HL-60/S4 treated with phorbol 12-myristate 13-acetate at 8.2 ng/mL for 4 days and 3 days (cell line): ENCODE measurements at regions not wholly inside any gene's neighbourhood (a gene's known extent, or its start where the extent isn't known, plus 50 kb on each side); places are given as distances from the start of the nearest gene placed in this dataset.

Experiments
- in situ Hi-C: fragments of 300-500 bp; cut with MboI; formaldehyde crosslinking; loops from 2 replicates; pipeline ENCODE4 v1.15.0; 2022; ENCODE audit warnings: low sequenced_read_pairs

DNA sequence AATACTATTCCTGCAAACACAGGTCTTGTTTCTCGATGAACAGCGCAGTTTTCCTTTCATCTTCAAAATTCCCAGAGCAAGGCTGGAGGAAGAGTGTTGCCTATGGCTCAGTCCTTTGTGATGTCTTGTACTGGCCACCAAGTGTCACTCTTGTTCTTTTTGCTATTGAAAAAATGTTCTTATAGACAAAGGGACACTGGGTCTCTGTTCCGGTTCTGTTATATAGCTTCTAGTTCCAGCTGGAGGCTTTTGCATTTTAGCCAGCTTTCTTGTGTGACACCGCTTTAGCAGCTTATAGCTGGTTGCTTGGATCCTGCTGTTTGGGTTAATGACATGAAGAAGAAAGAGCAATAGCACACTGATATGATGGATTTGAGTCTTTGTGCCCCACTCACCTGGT lies 343.7 kb upstream of the KCNN2 start:
- in situ Hi-C loops: no loop called here

DNA sequence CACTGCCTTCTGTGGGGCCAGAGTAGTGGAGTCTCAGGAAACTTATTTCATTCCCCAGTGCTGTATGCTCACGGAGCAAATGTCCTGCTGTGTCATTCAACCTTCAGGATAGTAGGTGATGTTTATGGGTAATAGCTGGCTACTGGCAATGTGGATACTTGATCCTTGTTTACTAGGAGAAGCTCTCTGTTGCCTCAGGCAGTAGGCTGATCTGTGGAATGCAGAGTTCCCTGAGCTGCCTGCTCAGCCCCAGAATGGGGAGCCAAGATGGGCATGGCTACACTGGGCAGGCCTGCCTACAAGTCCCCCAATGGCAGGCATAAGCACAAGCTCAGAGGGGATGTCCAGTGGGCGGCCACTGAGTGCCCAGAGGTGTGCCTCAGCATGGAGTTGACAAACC lies 323.1 kb upstream of the KCNN2 start:
- in situ Hi-C loops: no loop called here

DNA sequence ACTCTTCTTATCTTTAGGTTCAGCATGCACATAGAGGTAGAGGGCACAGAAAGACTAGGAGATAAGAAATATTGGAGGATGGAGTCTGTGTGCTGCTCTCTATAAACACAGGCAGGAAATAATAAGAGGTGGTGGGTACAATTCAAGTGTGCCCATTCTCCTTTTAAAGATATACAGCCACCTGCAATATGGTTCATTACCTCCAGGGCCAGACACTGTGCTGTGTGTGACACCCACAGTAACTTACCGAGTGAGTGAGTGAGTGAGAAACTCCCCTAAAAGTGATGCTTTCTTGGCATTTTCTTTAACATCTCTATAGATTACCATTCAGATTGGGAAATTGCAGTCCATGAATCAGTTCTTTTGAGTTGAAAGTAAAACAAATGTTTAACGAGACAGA lies 311.8 kb upstream of the KCNN2 start:
- in situ Hi-C loops: no loop called here

DNA sequence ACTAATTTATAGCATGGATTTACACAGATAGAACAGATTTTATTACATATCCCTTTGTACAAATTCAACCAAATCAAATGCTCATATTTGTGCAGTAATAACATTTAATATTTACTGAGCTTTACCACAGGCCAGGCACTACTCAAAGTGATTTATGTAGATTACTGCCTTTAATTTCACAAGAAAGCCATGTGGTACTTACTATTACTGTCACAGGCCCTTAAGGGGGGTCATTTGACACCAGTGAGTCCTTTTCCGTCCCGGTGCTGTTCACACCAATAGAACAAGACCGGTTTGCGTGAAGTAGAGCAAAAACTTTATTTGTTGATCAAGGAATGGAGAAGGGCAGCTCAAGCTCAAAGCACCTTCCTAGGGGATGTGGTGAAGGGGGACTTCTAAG lies 308.5 kb upstream of the KCNN2 start:
- in situ Hi-C loops: no loop called here

DNA sequence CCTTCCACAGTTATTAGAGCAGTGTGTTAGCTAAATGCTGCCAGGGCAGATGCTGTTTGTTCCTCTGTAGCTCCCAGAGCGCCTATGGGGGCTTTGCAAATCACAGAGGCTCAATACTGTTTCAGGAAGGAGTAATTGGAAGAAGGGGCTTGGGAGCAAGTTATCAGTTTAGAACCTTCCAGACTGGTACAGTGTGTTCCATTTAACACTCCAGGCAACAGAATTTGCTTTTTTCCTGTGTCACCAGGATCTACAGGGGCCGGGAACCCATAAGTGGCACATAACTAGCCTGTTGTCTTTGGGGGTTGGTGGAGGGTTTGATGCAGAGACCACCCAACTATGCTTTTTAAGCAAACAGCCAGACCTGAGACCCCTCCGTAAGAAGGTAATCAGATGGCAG lies 307.3 kb upstream of the KCNN2 start:
- in situ Hi-C loops: no loop called here

DNA sequence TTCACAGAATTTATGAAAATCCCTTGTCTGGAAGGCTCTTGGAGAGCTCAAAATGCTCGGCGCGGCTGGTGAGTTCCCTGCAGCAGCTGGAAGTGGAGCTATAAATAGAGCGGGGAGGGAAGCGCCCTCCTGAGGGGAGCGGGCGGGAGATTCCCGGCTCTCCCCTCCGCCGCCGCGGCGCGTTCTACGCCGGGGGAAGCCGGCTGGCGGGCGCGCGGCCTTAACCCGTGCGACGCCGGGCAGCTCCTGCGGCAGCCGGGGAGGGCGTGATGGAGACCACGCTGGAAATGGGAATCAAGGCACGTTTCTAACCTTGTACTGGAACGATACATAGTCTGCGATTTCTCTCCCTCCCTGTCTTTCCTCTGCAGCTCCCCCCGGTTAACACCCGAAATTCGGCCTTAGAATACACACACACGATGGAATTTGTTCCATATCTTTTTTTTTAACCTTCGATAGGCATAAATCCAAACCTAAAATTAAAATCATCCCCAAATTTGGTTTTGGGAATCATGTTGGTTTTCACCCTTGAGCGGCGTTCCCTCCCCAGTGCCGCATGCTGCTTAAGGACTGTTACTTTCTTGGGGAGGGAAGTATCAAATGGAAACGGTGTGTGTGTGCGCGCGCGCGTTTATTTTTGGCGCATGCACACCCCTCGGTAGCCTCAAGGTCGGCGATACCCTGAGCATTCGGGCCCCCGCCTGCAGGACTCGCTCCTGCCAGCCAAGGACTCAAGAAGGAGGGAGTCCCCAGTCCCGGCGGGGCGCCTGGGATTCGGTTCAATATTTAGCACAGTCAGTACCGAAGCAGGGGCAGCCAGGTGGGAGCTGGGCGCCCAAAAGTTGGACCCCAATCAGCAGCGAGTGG lies 306.3 kb upstream of the KCNN2 start:
- in situ Hi-C loops: no loop called here

DNA sequence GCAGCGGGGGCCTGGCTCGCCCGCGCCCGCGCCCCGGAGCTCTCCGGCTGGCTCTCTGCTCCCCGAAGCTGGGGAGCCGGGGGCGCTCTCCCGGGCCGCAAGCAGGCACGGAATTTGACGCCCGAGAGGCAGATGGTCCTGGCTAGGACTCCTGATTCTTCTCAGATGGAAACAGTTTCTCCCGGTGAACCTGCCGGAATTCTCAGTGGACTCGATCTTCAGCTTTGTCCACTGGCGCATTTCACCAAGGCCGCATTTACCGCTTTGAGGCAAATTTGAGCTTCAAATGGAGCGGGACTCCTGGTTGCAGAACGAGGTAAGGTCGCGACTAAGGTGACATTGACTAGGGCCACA lies 305.7 kb upstream of the KCNN2 start:
- in situ Hi-C loops: no loop called here

DNA sequence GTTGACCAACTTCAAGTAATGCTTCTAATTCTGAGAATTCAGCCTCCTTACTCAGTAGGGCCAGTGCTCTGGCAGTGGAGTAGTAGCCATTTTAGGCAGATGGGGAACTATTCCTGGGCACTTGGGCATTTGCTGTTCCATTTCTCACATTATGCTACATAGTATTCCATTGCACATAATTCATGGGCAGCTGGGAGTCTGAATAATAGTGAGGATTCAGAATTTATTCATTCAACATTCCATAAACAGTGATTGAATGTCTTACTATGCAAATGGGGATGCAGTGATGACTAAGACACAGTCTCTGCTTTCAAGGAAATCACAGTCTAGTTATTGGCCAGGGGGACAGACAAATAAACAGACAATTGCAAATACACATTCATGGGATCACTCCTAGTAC lies 301.0 kb upstream of the KCNN2 start:
- in situ Hi-C loops: no loop called here

DNA sequence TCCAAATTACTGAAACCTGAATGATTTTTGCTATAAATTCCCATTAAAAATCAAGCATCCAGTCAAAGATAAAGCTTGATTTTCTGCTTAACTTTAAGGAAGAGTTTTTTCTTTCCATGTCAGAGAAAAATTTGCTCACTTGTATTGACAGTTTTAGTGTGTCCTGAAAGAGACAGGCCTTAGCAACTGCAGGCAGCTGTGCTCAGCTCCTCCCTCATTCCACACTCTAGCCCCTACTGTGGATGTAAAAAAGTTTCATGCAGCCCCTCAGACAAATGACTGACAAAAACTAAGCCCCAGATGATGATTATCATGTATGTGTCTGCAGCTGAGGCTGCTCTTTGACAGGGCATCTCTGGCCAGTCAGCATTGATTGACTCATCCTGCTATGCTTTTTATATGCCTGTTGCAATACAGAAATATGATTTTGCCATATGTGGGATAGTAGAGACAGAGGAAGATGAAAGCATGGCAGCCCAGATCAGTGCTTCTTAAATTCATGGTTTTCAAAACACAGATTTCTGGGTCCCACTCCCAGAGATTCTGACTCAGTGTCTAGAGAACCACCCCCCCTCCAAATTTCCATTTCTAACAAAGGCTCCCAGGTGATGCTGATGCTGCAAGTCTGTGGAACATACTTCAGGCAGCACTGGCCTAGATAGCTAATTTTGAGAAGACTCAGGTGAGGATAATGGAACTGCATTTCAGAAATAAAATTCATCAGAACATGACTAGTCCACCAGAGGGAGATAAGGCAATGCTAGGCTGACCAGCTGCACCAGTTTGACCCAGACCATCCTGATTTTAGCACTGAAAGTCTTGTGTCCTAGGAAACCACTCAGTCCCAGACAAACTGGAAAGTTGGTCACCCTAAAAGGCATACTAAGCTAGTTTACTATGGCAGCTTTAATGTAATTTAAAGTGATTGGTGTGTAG lies 298.7 kb upstream of the KCNN2 start:
- in situ Hi-C loops: no loop called here

DNA sequence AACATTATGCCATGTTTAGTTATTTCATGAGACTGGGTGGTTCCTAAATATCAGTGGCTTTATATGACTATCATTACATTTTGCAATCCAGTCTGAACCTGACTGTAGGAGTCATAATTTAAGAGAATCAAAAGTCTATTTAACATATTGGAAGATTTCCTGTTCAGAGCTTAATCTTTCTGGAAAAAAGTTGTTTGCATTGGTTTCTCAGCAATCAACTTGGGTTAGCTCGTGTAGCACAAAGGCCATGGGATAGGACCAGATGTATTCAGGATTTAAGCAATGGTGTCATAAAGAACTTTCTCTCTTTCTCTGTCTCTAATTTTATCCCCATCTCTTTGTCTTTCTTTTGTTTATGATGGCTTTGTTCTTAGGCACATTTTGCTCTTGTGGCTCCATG lies 296.0 kb upstream of the KCNN2 start:
- in situ Hi-C loops: no loop called here

DNA sequence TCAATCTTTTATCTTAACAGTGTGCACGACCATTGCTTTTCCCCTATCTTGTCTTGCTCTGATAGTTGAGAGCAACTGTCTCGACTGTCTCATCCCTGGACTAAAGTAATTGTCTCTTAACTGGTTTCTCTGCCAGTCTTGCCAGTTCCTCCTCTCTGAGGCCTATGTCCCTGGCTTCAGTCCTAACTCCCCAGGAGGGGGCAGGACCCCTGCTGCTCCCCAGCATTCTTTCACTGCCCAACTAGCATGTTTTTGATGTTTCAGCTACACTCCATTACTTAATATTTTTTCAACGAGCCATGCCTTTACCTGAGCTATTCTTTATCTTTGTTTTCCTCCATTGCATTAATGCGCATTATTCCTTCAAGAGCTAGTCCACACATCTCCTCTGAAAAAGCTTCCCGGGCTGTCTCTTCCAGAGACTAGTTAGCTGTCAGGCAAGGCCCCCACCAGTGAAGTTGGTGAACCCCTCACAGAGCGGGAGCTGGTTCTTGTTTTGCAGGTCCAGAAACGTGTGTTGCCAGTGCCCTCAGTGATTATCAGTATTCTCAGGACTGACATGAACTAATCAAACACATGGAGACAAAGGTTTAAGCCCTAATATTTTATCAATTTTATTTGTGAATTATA lies 291.7 kb upstream of the KCNN2 start:
- in situ Hi-C loops: no loop called here

DNA sequence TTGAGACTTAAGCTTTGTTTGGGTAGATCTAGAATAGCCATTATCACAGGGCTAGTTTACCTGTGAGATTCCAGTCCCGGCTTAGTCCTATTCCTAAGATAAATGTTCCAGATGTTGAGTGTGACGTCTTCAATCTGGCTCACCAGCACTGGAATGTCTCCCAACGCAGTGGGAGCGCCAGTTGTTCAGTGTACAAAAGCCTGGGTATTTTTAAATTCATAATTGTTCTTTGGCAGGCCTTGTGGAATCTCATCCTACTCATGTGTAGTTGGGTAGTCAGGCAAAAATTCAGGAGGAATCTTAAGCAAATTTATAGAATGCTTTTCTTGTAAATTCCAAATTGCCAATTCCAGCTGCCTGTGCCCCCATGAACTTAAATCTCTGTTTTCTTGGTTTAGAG lies 272.6 kb upstream of the KCNN2 start:
- in situ Hi-C loops: no loop called here

DNA sequence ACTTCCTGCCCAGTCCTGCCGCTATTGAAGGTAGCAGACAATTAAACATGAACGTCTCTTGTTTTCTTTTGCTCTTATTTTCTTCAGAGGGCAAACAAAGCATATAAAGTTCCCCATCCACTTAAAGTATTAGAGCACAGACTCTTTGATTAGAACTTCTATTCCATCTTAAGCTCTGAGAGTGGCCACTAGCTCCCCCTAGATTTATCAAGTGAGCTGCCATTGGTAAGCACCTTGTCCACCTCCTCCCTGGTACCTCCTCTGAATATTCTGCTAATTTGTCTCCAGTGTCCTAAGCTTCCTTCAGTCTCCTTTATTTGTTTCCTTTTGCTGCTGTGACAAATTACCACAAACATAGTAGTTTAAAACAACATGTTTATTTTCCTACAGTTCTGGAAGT lies 264.3 kb upstream of the KCNN2 start:
- in situ Hi-C loops: no loop called here

DNA sequence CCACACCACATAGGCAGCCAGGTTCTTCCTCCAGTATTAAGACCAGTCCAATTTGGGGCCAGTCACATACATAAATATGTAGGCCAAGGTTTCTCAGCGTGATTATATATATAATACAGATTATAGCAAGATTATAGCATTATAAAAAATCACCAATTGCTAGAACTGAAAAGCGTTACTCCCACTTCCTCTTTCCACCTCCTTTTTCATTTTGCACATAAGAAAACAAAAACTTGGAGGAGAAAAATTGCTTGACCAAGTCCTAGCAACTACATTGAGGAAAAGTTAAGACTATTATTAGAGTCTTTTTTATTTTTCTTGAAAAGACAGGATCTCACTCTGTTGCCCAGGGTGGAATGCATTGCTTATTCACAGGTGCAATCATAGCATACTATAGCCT lies 262.7 kb upstream of the KCNN2 start:
- in situ Hi-C loops: no loop called here

DNA sequence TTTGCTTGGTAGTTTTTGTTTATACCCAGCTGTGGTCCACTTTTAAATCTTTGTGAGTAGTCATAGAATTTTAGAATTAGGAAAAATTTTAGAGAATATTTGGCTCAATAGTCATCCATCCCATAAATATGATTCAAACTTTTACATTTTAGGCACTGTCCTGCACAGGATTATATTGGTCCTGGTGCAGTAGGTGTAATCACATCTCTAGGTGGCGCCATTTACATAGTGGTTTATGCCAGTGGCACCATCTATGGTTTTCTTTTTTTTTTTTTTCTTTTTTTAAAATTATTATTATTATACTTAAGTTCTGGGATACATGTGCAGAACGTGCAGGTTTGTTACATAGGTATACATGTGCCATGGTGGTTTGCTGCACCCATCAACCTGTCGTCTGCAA lies 260.7 kb upstream of the KCNN2 start:
- in situ Hi-C loops: loop anchor here (25.0 kb wide), 1 partner anchor 336 kb away; no protein-coding TSS in a partner anchor

DNA sequence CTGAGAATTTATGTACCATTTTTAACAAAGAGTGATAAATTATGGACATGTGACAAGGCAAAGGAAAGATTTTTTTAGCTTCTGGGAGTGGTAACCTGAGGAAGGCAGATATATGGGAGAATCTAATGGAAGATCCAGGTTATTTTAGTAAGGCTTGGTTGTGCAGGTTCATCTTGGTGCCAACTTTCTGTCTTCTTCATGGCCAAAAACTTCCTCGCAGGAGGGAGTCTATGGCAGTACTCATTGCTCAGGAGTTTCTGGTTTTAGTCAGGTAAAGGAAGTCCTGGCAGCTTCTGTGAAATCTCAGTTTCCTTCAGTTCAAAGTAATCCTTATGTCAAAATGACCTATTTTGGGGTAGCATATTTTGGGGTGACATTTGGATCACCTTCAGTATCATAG lies 248.3 kb upstream of the KCNN2 start:
- in situ Hi-C loops: loop anchor here (25.0 kb wide), 1 partner anchor 324 kb away; no protein-coding TSS in a partner anchor

DNA sequence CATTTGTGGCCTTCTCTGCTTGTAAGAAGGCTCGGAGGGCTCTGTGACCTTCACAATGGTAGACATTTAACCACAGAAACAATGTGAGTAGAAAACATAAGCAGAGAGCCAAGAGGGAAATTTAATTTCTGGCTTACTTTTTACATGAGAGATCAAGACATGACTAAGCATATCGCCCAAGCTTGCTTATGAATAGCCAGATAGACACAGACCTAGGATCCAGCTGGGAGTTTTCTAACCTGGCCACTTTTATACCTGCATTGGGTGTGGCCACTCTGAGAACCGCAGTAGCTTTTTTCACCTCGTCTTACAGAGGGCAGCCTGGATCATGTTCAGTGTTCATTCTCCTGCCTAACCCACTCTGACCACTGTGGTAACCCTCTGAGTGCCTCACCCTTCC lies 244.9 kb upstream of the KCNN2 start:
- in situ Hi-C loops: loop anchor here (25.0 kb wide), 1 partner anchor 320 kb away; no protein-coding TSS in a partner anchor

DNA sequence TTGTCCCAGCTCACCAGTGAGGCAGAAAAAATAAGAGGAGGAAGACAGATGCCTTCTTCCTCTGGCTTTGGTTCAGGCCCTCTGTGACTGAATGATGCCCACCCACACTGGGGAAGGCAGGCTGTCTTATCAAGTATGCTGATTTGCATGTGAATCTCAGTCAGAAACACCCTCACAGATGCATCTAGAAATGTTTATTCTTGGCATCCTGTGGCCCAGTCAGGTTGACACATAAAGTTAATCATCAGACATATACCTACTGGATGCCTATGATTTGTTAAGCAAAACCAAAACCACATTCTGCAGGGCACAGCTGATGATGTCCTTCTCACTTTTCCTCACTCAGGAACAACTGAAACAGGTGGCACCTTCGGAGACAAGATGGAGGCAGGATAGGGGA lies 243.4 kb upstream of the KCNN2 start:
- in situ Hi-C loops: loop anchor here (25.0 kb wide), 1 partner anchor 319 kb away; no protein-coding TSS in a partner anchor

DNA sequence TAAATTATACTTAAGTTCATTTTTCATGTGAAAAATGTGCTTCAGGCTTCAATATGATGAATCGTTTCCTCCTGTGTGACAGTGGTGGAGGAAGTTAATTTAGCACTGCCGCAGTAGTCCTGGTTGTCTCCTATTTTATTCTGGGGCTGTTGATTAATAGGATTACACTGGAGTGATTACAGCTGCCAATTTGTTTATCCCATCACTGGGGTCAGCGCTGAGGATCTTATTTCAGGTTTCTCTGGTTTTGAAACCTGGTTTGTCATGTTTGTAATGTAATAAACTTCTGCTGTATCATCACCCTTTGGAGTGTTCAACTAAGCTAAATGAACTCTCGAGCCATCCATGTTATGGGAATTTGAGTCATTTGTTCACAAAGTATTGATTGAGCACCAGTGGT lies 241.7 kb upstream of the KCNN2 start:
- in situ Hi-C loops: loop anchor here (25.0 kb wide), 1 partner anchor 317 kb away; no protein-coding TSS in a partner anchor

DNA sequence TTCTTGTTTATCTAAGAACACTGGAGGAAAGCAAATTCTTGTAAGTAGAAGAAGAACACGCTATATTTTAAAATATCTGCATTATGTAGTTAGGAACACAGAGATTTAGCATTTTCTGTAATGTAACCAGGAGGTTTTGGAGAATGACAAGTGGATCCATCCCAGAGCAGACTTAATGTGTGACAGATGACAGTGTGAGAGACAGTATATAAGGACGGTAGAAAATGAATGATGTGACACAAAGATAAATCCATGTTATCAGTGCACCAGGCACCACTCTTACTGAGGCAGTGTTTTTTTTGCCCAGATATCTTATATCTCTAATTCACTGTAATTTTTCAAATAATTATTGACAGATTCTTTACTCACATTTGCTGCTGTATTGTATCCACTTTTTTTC lies 239.0 kb upstream of the KCNN2 start:
- in situ Hi-C loops: loop anchor here (25.0 kb wide), 1 partner anchor 314 kb away; no protein-coding TSS in a partner anchor

DNA sequence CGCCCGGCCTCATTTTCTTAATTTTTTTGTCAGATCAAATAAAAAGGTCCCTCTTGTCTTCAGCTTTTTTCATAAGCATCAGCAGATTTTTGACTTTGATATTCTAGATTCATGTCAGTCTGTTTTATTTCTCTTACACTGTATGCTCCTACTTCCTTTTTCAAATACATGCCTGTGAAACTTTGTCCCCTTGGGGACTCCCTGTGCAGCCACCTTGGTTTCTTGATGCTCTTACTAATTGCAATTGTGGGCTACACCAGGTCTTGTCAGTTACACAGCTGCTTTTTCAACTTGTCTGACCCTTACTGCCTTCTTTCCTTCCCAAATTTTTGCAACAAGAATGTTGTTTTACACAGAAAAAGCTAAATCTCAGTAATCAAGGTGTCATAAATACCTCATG lies 238.2 kb upstream of the KCNN2 start:
- in situ Hi-C loops: loop anchor here (25.0 kb wide), 1 partner anchor 314 kb away; no protein-coding TSS in a partner anchor
